Astrocyte (in vitro differentiated cells and primary cell): ENCODE measurements at regions not wholly inside any gene's neighbourhood (a gene's known extent, or its start where the extent isn't known, plus 50 kb on each side); places are given as distances from the start of the nearest gene placed in this dataset.

Source experiments
- DNase-seq: peaks from one replicate; pipeline ENCODE4 v3.0.0-alpha.2; 2010; ENCODE audit warnings: low read depth
- FAIRE-seq: peaks from 2 replicates; lab custom pipeline; 2011; peaks lifted over from hg19 to GRCh38; lab: Jason Lieb, UNC
- H2AFZ ChIP-seq: 2 replicates; pipeline ENCODE4 v1.6.0; 2012; ENCODE audit warnings: low read depth, low read length, inconsistent platforms
- H3K27ac ChIP-seq: 2 replicates; pipeline ENCODE4 v1.5.1; 2011; ENCODE audit warnings: low read depth, low read length, inconsistent platforms
- H3K27me3 ChIP-seq: 2 replicates; pipeline ENCODE4 v1.6.0; 2011; ENCODE audit warnings: low read length, inconsistent platforms; ENCODE audit not compliant: insufficient read depth
- H3K36me3 ChIP-seq: 2 replicates; pipeline ENCODE4 v1.5.1; 2011; ENCODE audit warnings: low read length, inconsistent platforms; ENCODE audit not compliant: insufficient read depth
- H3K4me1 ChIP-seq: 2 replicates; pipeline ENCODE4 v1.5.1; 2011; ENCODE audit warnings: low read length, inconsistent platforms; ENCODE audit not compliant: insufficient read depth
- H3K4me2 ChIP-seq: 2 replicates; pipeline ENCODE4 v1.6.0; 2012; ENCODE audit warnings: low read length, inconsistent platforms
- H3K4me3 ChIP-seq: 2 replicates; pipeline ENCODE4 v1.5.1; 2011; ENCODE audit warnings: low read depth, mild to moderate bottlenecking, low read length, inconsistent platforms; ENCODE audit not compliant: insufficient read depth
- H3K79me2 ChIP-seq: 2 replicates; pipeline ENCODE4 v1.6.0; 2012; ENCODE audit warnings: mild to moderate bottlenecking, low read length, inconsistent platforms; ENCODE audit not compliant: insufficient read depth
- H3K9ac ChIP-seq: 2 replicates; pipeline ENCODE4 v1.6.0; 2012; ENCODE audit warnings: mild to moderate bottlenecking, low read length, inconsistent platforms
- H3K9me3 ChIP-seq: 2 replicates; pipeline ENCODE4 v1.5.1; 2012; ENCODE audit warnings: low read depth, mild to moderate bottlenecking, low read length, inconsistent platforms; ENCODE audit not compliant: insufficient read depth
- H4K20me1 ChIP-seq: 2 replicates; pipeline ENCODE4 v1.6.0; 2012; ENCODE audit warnings: low read length, inconsistent platforms; ENCODE audit not compliant: insufficient read depth
- H3K27ac Mint-ChIP-seq: one replicate; pipeline ENCODE4 v1.8.0; 2021; ENCODE audit warnings: mild to moderate bottlenecking, mixed read lengths; ENCODE audit not compliant: unreplicated experiment
- H3K27me3 Mint-ChIP-seq: one replicate; pipeline ENCODE4 v1.8.0; 2021; ENCODE audit warnings: low read depth, mixed read lengths; ENCODE audit not compliant: unreplicated experiment
- H3K36me3 Mint-ChIP-seq: one replicate; pipeline ENCODE4 v1.8.0; 2021; ENCODE audit warnings: low read depth, mixed read lengths; ENCODE audit not compliant: unreplicated experiment
- H3K4me1 Mint-ChIP-seq: one replicate; pipeline ENCODE4 v1.8.0; 2021; ENCODE audit warnings: low read depth, mixed read lengths; ENCODE audit not compliant: unreplicated experiment
- H3K4me3 Mint-ChIP-seq: one replicate; pipeline ENCODE4 v1.8.0; 2021; ENCODE audit warnings: mild to moderate bottlenecking, moderate library complexity, mixed read lengths; ENCODE audit not compliant: unreplicated experiment
- H3K9me3 Mint-ChIP-seq: one replicate; pipeline ENCODE4 v1.8.0; 2021; ENCODE audit warnings: mild to moderate bottlenecking, mixed read lengths; ENCODE audit not compliant: unreplicated experiment
- CTCF ChIP-seq: IDR thresholded peaks from 2 replicates; pipeline ENCODE4 v1.5.1; 2011; ENCODE audit warnings: low read depth, mild to moderate bottlenecking, inconsistent platforms, low read length, moderate library complexity; ENCODE audit not compliant: insufficient read depth
- EZH2 ChIP-seq: IDR thresholded peaks from 2 replicates; pipeline ENCODE4 v1.6.1; 2012; ENCODE audit warnings: mild to moderate bottlenecking, low read length, inconsistent platforms; ENCODE audit not compliant: insufficient read depth

- Histone ChIP-seq H3K36me3 (no peaks in the 10 kb centered on the region), H3K4me1 (no peaks in the 10 kb centered on the region), H3K27ac (no peak overlapping the region), H3K9ac (no peak overlapping the region), H3K9me3 (no peaks in the 10 kb centered on the region), H4K20me1 (no peaks in the 10 kb centered on the region), H3K4me3 (no peak overlapping the region), H2AFZ (no peak overlapping the region), H3K4me2 (no peak overlapping the region), H3K79me2 (no peaks in the 10 kb centered on the region), H3K27me3 (no peaks in the 10 kb centered on the region)
- H3K4me3 Mint-ChIP-seq = no peak overlapping the region
- TF ChIP-seq EZH2 = no peak
- no peak for TF ChIP-seq CTCF
- no peaks in the 10 kb centered on the region for H3K36me3 Mint-ChIP-seq
- H3K4me1 Mint-ChIP-seq = no peaks in the 10 kb centered on the region
- FAIRE-seq (no peak), DNase-seq (no peak)
- no peaks in the 10 kb centered on the region for H3K27me3 Mint-ChIP-seq
- no peak overlapping the region for H3K27ac Mint-ChIP-seq
- H3K9me3 Mint-ChIP-seq = peaks cover 6% of the 10 kb centered on the region
These were observed 597.4 kb upstream of the PTGER4 start for GRCh38 chr5:40082313-40082712.

GRCh38 chr5:40080191-40080590 is 599.5 kb upstream of the PTGER4 start:
- no peak for TF ChIP-seq CTCF
- no peak for TF ChIP-seq EZH2
- Histone ChIP-seq H4K20me1 (no peaks in the 10 kb centered on the region), H3K4me1 (no peaks in the 10 kb centered on the region), H3K4me3 (no peak overlapping the region), H2AFZ (no peak overlapping the region), H3K36me3 (no peaks in the 10 kb centered on the region), H3K4me2 (no peak overlapping the region), H3K27me3 (no peaks in the 10 kb centered on the region), H3K27ac (no peak overlapping the region), H3K9ac (no peak overlapping the region), H3K79me2 (no peaks in the 10 kb centered on the region), H3K9me3 (no peaks in the 10 kb centered on the region)
- FAIRE-seq (peak; percentile 20), DNase-seq (no peak)
- Mint-ChIP-seq H3K27ac (no peak overlapping the region), H3K9me3 (peaks cover 4% of the 10 kb centered on the region), H3K4me1 (no peaks in the 10 kb centered on the region), H3K27me3 (no peaks in the 10 kb centered on the region), H3K4me3 (no peak overlapping the region), H3K36me3 (no peaks in the 10 kb centered on the region)

- Histone ChIP-seq H4K20me1 (no peaks in the 10 kb centered on the region), H3K4me3 (no peak overlapping the region), H3K9ac (no peak overlapping the region), H3K4me1 (no peaks in the 10 kb centered on the region), H3K9me3 (no peaks in the 10 kb centered on the region), H3K27ac (no peak overlapping the region), H3K27me3 (no peaks in the 10 kb centered on the region), H3K4me2 (no peak overlapping the region), H3K36me3 (no peaks in the 10 kb centered on the region), H2AFZ (no peak overlapping the region), H3K79me2 (no peaks in the 10 kb centered on the region)
- no peak for TF ChIP-seq EZH2
- TF ChIP-seq CTCF = no peak
- Mint-ChIP-seq H3K4me3 (no peak overlapping the region), H3K36me3 (no peaks in the 10 kb centered on the region), H3K27ac (no peak overlapping the region), H3K27me3 (no peaks in the 10 kb centered on the region), H3K9me3 (peaks cover 4% of the 10 kb centered on the region), H3K4me1 (no peaks in the 10 kb centered on the region)
- DNase-seq = no peak
- no peak for FAIRE-seq
These were observed 600.7 kb upstream of the PTGER4 start for GRCh38 chr5:40078898-40079575.
